ENCODE measurements at regions not wholly inside any gene's neighbourhood (a gene's known extent, or its start where the extent isn't known, plus 50 kb on each side); places are given as distances from the start of the nearest gene placed in this dataset.

GRCh38 chr11:107221748-107222285 lies 203.5 kb upstream of the GUCY1A2 start:
- Histone ChIP-seq H2AFZ (ENCODE audit: low read depth, low read length) (no peak overlapping the region), H3K27me3 (ENCODE audit: insufficient read depth, low read length, poor library complexity) (no peaks in the 10 kb centered on the region), H3K9me3 (ENCODE audit: insufficient read depth, low read length, severe bottlenecking) (no peaks in the 10 kb centered on the region), H3K27ac (ENCODE audit: low read length) (no peak overlapping the region), H3K79me2 (ENCODE audit: insufficient read depth, low read length) (no peaks in the 10 kb centered on the region), H3K4me1 (ENCODE audit: insufficient read depth, low read length) (no peaks in the 10 kb centered on the region), H3K4me3 (ENCODE audit: low read depth in 1 of 2, low read length in 2 of 2) (no peak overlapping the region), H3K4me2 (ENCODE audit: insufficient read depth, low read length) (no peak overlapping the region), H4K20me1 (ENCODE audit: insufficient read depth, low read length) (no peaks in the 10 kb centered on the region), H3K9ac (ENCODE audit: low read depth, low read length) (no peak overlapping the region), H3K36me3 (ENCODE audit: insufficient read depth, low read length) (no peaks in the 10 kb centered on the region)
- ATAC-seq (ENCODE audit: insufficient read depth, low read depth) (no peak), DNase-seq (no peak)
- TF ChIP-seq, protein P1, sequence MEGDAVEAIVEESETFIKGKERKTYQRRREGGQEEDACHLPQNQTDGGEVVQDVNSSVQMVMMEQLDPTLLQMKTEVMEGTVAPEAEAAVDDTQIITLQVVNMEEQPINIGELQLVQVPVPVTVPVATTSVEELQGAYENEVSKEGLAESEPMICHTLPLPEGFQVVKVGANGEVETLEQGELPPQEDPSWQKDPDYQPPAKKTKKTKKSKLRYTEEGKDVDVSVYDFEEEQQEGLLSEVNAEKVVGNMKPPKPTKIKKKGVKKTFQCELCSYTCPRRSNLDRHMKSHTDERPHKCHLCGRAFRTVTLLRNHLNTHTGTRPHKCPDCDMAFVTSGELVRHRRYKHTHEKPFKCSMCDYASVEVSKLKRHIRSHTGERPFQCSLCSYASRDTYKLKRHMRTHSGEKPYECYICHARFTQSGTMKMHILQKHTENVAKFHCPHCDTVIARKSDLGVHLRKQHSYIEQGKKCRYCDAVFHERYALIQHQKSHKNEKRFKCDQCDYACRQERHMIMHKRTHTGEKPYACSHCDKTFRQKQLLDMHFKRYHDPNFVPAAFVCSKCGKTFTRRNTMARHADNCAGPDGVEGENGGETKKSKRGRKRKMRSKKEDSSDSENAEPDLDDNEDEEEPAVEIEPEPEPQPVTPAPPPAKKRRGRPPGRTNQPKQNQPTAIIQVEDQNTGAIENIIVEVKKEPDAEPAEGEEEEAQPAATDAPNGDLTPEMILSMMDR (IDR thresholded peaks at IDR 0.05; ENCODE audit: borderline replicate concordance, extremely low read depth, low read length, poor library complexity, severe bottlenecking): no peak
- TF ChIP-seq EZH2 (IDR thresholded peaks at IDR 0.05; ENCODE audit: borderline replicate concordance, low read depth, low read length, severe bottlenecking): no peak

DNA sequence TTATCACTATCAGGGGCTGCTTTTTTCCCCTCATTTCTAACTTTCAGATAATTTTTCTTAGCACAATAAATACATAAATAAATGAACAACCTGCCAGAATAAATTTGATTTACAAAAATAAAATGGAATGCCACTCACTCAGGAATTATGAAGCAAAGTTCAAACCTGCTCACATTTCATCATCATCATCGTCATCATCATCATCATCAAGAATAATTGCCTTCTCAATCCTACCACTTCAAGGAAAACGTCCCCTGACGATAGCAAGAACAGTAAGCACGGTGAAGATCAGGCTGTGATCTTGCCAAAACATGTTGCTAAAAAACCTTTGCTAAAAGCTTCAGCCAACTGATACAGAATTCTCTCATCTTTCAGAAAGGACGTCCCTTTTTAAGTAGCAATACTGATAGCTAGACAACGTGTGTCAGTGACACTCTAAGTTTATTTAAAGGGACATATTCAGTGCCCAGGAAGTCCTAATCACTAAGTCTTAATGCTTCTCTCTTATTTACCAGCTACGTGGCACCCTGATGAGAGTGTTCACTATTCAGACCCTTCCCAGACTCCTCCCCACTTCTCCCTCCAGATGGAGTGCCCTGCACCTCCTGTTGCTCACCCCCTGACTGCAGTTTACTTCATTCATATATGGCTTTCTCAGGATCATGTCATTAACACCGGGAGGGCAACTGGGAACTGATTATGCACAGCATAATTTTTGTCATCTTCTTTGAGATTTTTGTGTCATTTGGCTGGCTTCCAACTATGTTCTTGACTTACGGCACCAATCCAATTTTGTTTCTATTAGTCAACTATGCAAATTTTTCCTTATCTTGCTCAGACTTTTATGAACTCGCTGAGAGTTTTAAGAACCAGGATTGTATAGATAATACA lies 200.1 kb upstream of the GUCY1A2 start:
- no peaks in the 10 kb centered on the region for H3K79me2 ChIP-seq (ENCODE audit: insufficient read depth, low read length)
- DNase-seq (no peak), ATAC-seq (ENCODE audit: insufficient read depth, low read depth) (no peak)
- H3K36me3 ChIP-seq (ENCODE audit: insufficient read depth, low read length): no peaks in the 10 kb centered on the region
- H2AFZ ChIP-seq (ENCODE audit: low read depth, low read length): no peak overlapping the region
- no peaks in the 10 kb centered on the region for H3K27me3 ChIP-seq (ENCODE audit: insufficient read depth, low read length, poor library complexity)
- TF ChIP-seq, protein P1 (IDR thresholded peaks at IDR 0.05; ENCODE audit: borderline replicate concordance, extremely low read depth, low read length, poor library complexity, severe bottlenecking): no peak
- no peak for TF ChIP-seq EZH2 (IDR thresholded peaks at IDR 0.05; ENCODE audit: borderline replicate concordance, low read depth, low read length, severe bottlenecking)
- no peak overlapping the region for H3K4me3 ChIP-seq (ENCODE audit: low read depth in 1 of 2, low read length in 2 of 2)
- H3K27ac ChIP-seq (ENCODE audit: low read length): no peak overlapping the region
- no peaks in the 10 kb centered on the region for H4K20me1 ChIP-seq (ENCODE audit: insufficient read depth, low read length)
- H3K4me1 ChIP-seq (ENCODE audit: insufficient read depth, low read length): no peaks in the 10 kb centered on the region
- no peaks in the 10 kb centered on the region for H3K9me3 ChIP-seq (ENCODE audit: insufficient read depth, low read length, severe bottlenecking)
- H3K4me2 ChIP-seq (ENCODE audit: insufficient read depth, low read length): no peak overlapping the region
- no peak overlapping the region for H3K9ac ChIP-seq (ENCODE audit: low read depth, low read length)

DNA sequence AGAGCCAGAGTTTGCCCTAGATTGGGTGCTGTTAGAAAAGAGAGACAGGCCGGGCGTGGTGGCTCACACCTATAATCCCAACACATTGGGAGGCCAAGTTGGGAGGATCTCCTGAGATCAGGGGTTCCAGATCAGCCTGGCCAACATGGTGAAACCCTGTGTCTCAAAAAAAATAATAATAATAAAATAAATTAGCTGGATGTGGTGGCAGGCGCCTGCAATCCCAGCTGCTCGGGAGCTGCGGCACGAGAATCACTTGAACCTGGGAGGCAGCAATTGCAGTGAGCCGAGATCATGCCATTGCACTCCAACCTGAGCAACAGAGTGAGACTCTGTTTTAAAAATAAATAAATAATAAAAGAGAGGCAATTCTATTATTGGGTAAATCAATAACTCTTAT lies 199.2 kb upstream of the GUCY1A2 start:
- Histone ChIP-seq H3K36me3 (ENCODE audit: insufficient read depth, low read length) (no peaks in the 10 kb centered on the region), H3K4me2 (ENCODE audit: insufficient read depth, low read length) (no peak overlapping the region), H3K27me3 (ENCODE audit: insufficient read depth, low read length, poor library complexity) (no peaks in the 10 kb centered on the region), H2AFZ (ENCODE audit: low read depth, low read length) (no peak overlapping the region), H3K27ac (ENCODE audit: low read length) (no peak overlapping the region), H3K9me3 (ENCODE audit: insufficient read depth, low read length, severe bottlenecking) (no peaks in the 10 kb centered on the region), H3K4me3 (ENCODE audit: low read depth in 1 of 2, low read length in 2 of 2) (no peak overlapping the region), H3K4me1 (ENCODE audit: insufficient read depth, low read length) (no peaks in the 10 kb centered on the region), H3K79me2 (ENCODE audit: insufficient read depth, low read length) (no peaks in the 10 kb centered on the region), H3K9ac (ENCODE audit: low read depth, low read length) (no peak overlapping the region), H4K20me1 (ENCODE audit: insufficient read depth, low read length) (no peaks in the 10 kb centered on the region)
- TF ChIP-seq, protein P1 (IDR thresholded peaks at IDR 0.05; ENCODE audit: borderline replicate concordance, extremely low read depth, low read length, poor library complexity, severe bottlenecking): no peak
- no peak for TF ChIP-seq EZH2 (IDR thresholded peaks at IDR 0.05; ENCODE audit: borderline replicate concordance, low read depth, low read length, severe bottlenecking)
- DNase-seq: no peak
- no peak for ATAC-seq (ENCODE audit: insufficient read depth, low read depth)
